GM21528 (cell line): ENCODE measurements at regions not wholly inside any gene's neighbourhood (a gene's known extent, or its start where the extent isn't known, plus 50 kb on each side); places are given as distances from the start of the nearest gene placed in this dataset.

ENCODE experiments used
- ATAC-seq: cut with Tn5 transposase; IDR thresholded peaks from one replicate; pipeline ENCODE4 v1.9.1; 2021; ENCODE audit warnings: mild to moderate bottlenecking, moderate library complexity; ENCODE audit not compliant: unreplicated experiment, low FRiP score

- ATAC-seq, result no peak
Observed at GRCh38 chr16:63385714-63386432, 1349.6 kb upstream of the CDH8 start.

- ATAC-seq, result no peak
Observed at GRCh38 chr16:63373744-63374143, 1337.5 kb upstream of the CDH8 start.

- no peak for ATAC-seq
Observed at GRCh38 chr16:63372815-63373214, 1336.6 kb upstream of the CDH8 start.

GRCh38 chr16:63372283-63372682, 1336.0 kb upstream of the CDH8 start:
- no peak for ATAC-seq

DNA sequence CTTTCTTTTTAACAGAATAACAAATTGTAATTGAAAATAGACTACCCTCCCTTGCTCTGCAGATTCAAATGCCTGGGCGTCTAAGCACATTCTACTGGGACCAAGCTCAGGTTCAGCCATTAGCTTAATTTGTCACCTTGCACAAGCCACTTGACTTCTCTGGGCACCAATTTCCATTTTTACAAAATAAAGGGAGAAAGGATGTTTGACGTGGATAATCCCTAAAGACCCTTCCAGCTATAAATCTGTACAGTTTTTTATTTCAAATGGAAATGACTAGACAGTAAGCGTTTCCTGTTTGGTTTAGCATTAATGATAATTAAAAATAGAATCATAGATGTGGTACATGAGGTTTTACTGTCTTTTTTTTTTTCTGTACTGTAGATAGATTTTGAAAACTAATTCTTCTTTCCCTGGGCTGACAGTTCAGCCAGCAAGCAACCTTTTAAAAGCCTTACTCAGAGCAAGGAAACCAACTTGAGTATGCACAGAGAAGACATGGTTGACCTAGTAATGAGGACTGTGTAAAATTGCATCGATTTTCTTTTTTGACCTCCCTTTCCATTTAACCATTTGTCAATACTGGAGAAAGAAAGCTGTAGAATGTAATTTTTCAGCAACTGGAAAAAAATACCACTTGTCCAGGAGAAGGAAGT, 1329.5 kb upstream of the CDH8 start:
- no peak for ATAC-seq

DNA sequence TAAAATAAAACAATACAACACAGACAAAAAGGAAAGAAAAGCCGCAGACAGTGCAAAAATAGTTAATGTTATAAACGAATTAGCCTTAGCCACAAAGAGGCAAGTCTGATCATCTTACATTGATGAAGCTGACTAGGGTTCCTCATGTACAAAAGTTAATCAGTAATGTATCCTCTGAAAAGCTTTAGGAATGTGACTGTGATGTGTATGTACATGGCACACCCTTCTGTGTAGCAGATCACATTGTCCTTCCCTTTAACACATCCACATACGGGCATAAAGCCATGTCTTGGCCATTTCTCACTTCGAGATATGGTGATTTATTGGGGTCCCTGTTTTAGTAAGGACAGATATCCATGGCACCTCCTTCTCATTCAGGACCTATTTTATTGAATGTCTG, 1327.5 kb upstream of the CDH8 start:
- no peak for ATAC-seq

GRCh38 chr16:63361032-63361624, 1324.9 kb upstream of the CDH8 start:
- ATAC-seq, result no peak

GRCh38 chr16:63349961-63350360, 1313.7 kb upstream of the CDH8 start:
- ATAC-seq, result no peak

DNA sequence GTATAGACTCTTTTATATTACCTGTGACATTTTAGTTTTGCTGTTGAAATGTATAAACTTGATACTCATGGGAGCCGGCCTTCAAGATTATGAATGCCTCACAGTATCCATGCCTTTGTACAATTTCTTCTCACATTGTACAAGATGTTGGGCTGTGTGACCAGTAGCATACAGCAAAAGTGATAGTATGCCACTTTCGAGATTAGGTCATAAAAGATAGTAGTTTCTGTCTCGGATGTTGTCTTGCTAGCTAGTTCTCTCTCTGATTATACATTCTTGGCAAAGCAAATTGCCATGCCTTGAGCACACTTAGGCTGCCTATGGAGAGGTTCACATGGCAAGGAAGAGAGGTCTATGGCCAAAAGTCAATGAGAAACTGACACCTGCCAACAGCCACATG, 1309.8 kb upstream of the CDH8 start:
- ATAC-seq, result no peak

DNA sequence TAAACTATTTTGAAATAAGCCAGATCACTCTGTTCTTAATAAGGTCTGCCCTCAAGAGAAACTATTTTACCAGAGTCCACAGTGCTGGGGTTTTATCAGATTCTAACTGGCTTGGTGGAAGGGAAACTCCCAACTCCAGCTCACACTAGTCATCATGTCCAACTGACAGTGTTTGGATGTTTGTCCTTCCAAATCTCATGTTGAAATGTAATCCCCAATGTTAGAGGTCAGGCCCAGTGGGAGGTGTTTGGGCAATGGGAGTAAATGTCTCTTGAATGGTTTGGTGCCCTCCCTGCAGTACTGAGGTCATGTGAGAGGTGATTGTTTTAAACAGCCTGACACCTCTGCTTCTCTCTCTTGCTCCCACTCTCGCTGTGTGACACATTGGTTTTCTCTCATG, 1301.0 kb upstream of the CDH8 start:
- no peak for ATAC-seq

- ATAC-seq, result no peak
Observed at GRCh38 chr16:63331111-63331510, 1294.9 kb upstream of the CDH8 start.

- ATAC-seq, result no peak
Observed at GRCh38 chr16:63326736-63327339, 1290.6 kb upstream of the CDH8 start.

DNA sequence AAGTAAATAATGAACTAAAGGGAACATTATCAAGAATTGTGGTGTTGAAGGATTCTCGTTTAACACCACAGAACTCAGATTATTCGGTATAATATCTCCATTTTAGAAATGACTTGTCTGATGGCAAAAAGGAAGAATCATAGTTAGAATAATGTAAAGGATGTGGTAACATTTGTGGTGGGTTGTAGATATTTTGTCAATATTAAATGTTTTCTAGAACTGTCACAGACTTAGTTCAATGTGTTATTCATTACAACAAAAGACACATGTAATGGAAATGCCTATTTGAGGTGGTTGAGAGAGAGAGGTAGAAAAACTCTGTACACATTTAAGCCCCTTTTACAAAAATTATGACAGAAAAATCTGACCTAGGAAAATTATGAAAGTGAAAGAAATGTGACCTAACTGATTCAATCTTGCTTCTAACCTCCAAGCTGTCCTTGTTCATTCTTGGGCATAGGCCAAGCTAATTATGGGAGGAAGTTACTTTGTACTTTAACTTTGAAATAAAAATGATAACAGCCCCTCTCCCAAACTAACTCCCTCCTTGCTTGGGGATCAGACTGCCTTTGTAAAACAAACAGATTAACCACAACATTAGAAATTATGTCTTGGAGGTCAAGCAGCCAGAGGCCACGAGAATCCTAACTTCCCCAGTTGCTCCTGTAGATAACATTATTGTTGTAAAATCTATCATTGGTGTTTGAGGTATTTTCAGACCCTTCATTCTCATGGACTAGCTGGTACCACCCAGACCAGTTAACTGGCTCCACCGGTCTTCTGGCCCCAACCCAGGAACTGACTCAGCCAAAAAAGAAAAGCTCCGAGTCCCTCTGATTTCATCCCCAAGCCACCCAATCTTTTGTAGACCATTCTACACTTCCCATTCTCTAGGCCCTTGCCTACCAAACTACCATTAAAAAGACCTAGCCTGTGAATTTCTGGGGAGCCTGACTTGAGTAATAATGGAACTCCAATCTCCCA, 1287.8 kb upstream of the CDH8 start:
- no peak for ATAC-seq

DNA sequence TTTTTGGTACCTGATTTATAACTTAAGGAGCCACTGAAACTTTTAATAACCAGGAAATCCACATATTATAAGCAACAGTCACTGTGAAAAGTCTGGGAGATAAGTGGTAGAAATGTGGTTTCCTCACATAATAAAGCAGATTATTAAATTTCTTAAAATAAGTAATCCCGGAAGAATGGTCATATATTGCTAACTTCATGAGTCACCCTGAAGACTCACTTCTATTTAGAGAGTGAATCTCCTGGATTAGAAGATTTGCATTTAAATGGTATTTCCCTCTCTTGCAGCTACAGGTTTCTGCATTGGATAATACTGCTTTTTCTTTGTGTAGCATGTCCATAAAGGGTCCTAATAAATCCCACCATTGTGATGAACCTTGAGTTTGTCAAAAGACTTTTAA, 1286.8 kb upstream of the CDH8 start:
- ATAC-seq, result no peak

- ATAC-seq, result no peak
Observed at GRCh38 chr16:63315229-63315628, 1279.0 kb upstream of the CDH8 start.

- ATAC-seq, result no peak
Observed at GRCh38 chr16:63312346-63312745, 1276.1 kb upstream of the CDH8 start.

DNA sequence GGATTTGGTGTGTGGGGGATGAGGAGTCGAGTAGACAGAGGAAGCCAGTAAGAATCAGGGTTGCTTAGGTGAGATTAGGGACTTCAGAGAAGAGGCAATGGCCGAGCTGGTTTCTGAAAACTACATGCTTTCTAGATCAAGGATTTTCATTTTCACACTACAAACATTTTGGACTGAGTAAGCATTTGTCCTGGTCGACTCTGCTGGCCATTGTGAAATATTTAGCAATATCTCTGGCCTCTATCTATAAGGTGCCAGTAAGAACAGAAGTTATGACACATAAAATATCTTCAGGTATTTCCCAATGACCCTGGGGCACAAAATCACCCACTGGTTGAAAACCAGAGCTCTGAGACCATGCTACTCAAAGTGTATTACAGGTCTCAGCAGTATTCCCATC, 1275.1 kb upstream of the CDH8 start:
- ATAC-seq, result no peak

GRCh38 chr16:63302811-63303210, 1266.6 kb upstream of the CDH8 start:
- ATAC-seq, result no peak

GRCh38 chr16:63301349-63301748, 1265.1 kb upstream of the CDH8 start:
- no peak for ATAC-seq

GRCh38 chr16:63298993-63299392, 1262.8 kb upstream of the CDH8 start:
- no peak for ATAC-seq
